ENCODE measurements at regions not wholly inside any gene's neighbourhood (a gene's known extent, or its start where the extent isn't known, plus 50 kb on each side); places are given as distances from the start of the nearest gene placed in this dataset.
A peak's percentile ranks its signal among the peaks of the same experiment; 100 is the strongest.

DNA sequence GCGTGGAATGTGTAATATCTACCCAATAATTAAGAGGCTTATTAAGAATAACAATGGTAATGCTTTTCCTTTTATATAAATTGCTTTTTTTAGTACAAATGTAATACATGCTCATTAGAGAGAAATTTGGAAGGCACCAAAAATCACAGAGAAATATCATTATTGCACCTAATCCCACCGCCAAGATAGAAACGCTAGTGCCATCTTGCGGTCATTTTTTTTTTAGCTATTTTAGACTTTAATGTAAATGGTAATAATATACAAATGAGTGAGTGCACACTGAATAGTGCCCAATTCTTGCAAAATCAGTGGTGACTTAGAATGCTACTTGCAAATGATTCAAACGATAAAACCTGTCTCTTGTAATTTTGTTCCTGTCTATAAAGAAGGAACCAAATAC, 576.8 kb upstream of the TMEM132C start:
- Histone ChIP-seq H3K4me3 (ENCODE audit: low read depth, low read length, poor library complexity, severe bottlenecking) (no peak overlapping the region), H3K36me3 (ENCODE audit: insufficient read depth, low read length) (no peaks in the 10 kb centered on the region), H3K9me3 (ENCODE audit: low read length) (no peaks in the 10 kb centered on the region), H3K4me1 (ENCODE audit: insufficient read depth, low read length, severe bottlenecking) (no peaks in the 10 kb centered on the region), H3K27ac (ENCODE audit: low read depth, low read length, poor library complexity, severe bottlenecking) (no peak overlapping the region), H4K20me1 (ENCODE audit: insufficient read depth, low read length) (no peaks in the 10 kb centered on the region), H3K27me3 (ENCODE audit: insufficient read depth, low read length) (no peaks in the 10 kb centered on the region), H3K9me2 (ENCODE audit: low read depth, low read length) (no peaks in the 10 kb centered on the region), H3K9ac (ENCODE audit: low read length) (no peak overlapping the region), H3K4me2 (ENCODE audit: low read length) (no peak overlapping the region), H3F3A (ENCODE audit: insufficient read depth, low read length) (no peaks in the 10 kb centered on the region), H3K79me2 (ENCODE audit: insufficient read depth, low read length) (no peaks in the 10 kb centered on the region), H2AFZ (ENCODE audit: low read length) (no peak overlapping the region)
- TF ChIP-seq, protein P1, sequence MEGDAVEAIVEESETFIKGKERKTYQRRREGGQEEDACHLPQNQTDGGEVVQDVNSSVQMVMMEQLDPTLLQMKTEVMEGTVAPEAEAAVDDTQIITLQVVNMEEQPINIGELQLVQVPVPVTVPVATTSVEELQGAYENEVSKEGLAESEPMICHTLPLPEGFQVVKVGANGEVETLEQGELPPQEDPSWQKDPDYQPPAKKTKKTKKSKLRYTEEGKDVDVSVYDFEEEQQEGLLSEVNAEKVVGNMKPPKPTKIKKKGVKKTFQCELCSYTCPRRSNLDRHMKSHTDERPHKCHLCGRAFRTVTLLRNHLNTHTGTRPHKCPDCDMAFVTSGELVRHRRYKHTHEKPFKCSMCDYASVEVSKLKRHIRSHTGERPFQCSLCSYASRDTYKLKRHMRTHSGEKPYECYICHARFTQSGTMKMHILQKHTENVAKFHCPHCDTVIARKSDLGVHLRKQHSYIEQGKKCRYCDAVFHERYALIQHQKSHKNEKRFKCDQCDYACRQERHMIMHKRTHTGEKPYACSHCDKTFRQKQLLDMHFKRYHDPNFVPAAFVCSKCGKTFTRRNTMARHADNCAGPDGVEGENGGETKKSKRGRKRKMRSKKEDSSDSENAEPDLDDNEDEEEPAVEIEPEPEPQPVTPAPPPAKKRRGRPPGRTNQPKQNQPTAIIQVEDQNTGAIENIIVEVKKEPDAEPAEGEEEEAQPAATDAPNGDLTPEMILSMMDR (IDR thresholded peaks at IDR 0.05; ENCODE audit: low read length) = no peak
- TF ChIP-seq EZH2 (IDR thresholded peaks at IDR 0.05; ENCODE audit: borderline replicate concordance, low read length) = no peak

DNA sequence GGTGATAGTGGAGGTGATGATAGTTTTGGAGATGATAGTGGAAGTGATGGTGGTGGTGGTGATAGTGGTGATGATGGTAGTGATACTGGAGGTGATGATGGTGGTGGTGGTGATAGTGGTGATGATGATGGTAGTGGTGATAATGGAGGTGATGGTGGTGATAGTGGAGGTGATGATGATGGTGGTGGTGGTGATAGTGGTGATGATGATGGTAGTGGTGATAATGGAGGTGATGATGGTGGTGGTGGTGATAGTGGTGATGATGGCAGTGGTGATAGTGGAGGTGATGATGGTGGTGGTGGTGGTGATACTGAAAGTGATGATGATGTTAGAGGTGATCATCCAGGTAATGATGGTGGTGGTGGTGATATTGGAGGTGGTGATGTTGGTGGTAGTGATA, 570.0 kb upstream of the TMEM132C start:
- Histone ChIP-seq H3K36me3 (ENCODE audit: insufficient read depth, low read length) (no peaks in the 10 kb centered on the region), H3K9ac (ENCODE audit: low read length) (no peak overlapping the region), H3K9me2 (ENCODE audit: low read depth, low read length) (no peaks in the 10 kb centered on the region), H3K4me2 (ENCODE audit: low read length) (no peak overlapping the region), H3K4me3 (ENCODE audit: low read depth, low read length, poor library complexity, severe bottlenecking) (no peak overlapping the region), H3F3A (ENCODE audit: insufficient read depth, low read length) (no peaks in the 10 kb centered on the region), H2AFZ (ENCODE audit: low read length) (no peak overlapping the region), H3K9me3 (ENCODE audit: low read length) (no peaks in the 10 kb centered on the region), H3K27ac (ENCODE audit: low read depth, low read length, poor library complexity, severe bottlenecking) (no peak overlapping the region), H4K20me1 (ENCODE audit: insufficient read depth, low read length) (no peaks in the 10 kb centered on the region), H3K4me1 (ENCODE audit: insufficient read depth, low read length, severe bottlenecking) (no peaks in the 10 kb centered on the region), H3K27me3 (ENCODE audit: insufficient read depth, low read length) (no peaks in the 10 kb centered on the region), H3K79me2 (ENCODE audit: insufficient read depth, low read length) (no peaks in the 10 kb centered on the region)
- TF ChIP-seq, protein P1 (IDR thresholded peaks at IDR 0.05; ENCODE audit: low read length) = no peak

DNA sequence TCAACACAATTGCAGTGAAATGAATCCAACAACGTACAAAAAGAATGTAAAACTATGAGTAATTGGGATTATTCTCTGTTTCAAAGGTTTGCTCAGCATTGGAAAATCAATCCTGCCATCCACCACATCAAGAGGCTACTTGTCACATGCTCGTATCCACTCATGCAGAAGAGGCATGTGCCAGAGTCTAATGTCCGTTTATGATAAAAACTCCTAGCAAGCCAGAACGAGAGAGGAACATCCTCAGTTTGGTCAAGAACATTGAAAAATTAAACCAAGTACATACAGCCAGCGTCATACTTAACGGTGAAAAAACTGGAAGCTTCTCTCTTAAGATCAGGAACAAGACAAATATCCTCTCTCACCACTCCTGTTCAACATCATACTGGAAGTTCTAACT, 563.9 kb upstream of the TMEM132C start:
- Histone ChIP-seq H3K4me1 (ENCODE audit: insufficient read depth, low read length, severe bottlenecking) (no peaks in the 10 kb centered on the region), H2AFZ (ENCODE audit: low read length) (no peak overlapping the region), H3K79me2 (ENCODE audit: insufficient read depth, low read length) (no peaks in the 10 kb centered on the region), H3K9me3 (ENCODE audit: low read length) (no peaks in the 10 kb centered on the region), H3K9ac (ENCODE audit: low read length) (no peak overlapping the region), H3K27ac (ENCODE audit: low read depth, low read length, poor library complexity, severe bottlenecking) (no peak overlapping the region), H3K27me3 (ENCODE audit: insufficient read depth, low read length) (no peaks in the 10 kb centered on the region), H3K4me3 (ENCODE audit: low read depth, low read length, poor library complexity, severe bottlenecking) (no peak overlapping the region), H3K4me2 (ENCODE audit: low read length) (no peak overlapping the region), H3K9me2 (ENCODE audit: low read depth, low read length) (no peaks in the 10 kb centered on the region), H4K20me1 (ENCODE audit: insufficient read depth, low read length) (no peaks in the 10 kb centered on the region), H3F3A (ENCODE audit: insufficient read depth, low read length) (no peaks in the 10 kb centered on the region), H3K36me3 (ENCODE audit: insufficient read depth, low read length) (no peaks in the 10 kb centered on the region)
- no peak for TF ChIP-seq EZH2 (IDR thresholded peaks at IDR 0.05; ENCODE audit: borderline replicate concordance, low read length)

DNA sequence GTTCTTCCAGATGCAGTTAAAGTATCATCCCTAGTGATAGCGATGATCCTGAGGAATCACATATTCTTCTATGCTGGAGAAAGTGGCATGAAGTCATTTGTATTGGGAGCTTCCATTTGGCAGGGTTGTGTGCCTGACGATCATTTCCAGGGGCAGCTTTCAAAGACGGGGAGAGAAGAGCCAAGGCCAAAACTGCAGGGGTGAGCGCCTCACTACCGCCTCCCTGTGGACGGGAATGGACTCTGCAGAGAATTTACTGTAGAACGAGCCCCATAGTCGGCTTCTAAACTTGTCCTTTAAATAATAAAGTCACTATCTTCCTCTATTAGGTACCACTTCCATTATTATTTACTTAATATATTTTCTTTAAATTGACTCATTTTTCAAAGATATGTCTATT, 555.9 kb upstream of the TMEM132C start:
- no peak for TF ChIP-seq EZH2 (IDR thresholded peaks at IDR 0.05; ENCODE audit: borderline replicate concordance, low read length)
- TF ChIP-seq, protein P1 (IDR thresholded peaks at IDR 0.05; ENCODE audit: low read length) = peak; percentile 58
- Histone ChIP-seq H2AFZ (ENCODE audit: low read length) (no peak overlapping the region), H3F3A (ENCODE audit: insufficient read depth, low read length) (no peaks in the 10 kb centered on the region), H3K9ac (ENCODE audit: low read length) (no peak overlapping the region), H3K79me2 (ENCODE audit: insufficient read depth, low read length) (no peaks in the 10 kb centered on the region), H3K36me3 (ENCODE audit: insufficient read depth, low read length) (no peaks in the 10 kb centered on the region), H4K20me1 (ENCODE audit: insufficient read depth, low read length) (no peaks in the 10 kb centered on the region), H3K9me3 (ENCODE audit: low read length) (no peaks in the 10 kb centered on the region), H3K9me2 (ENCODE audit: low read depth, low read length) (no peaks in the 10 kb centered on the region), H3K27ac (ENCODE audit: low read depth, low read length, poor library complexity, severe bottlenecking) (no peak overlapping the region), H3K27me3 (ENCODE audit: insufficient read depth, low read length) (no peaks in the 10 kb centered on the region), H3K4me2 (ENCODE audit: low read length) (no peak overlapping the region), H3K4me1 (ENCODE audit: insufficient read depth, low read length, severe bottlenecking) (no peaks in the 10 kb centered on the region), H3K4me3 (ENCODE audit: low read depth, low read length, poor library complexity, severe bottlenecking) (no peak overlapping the region)
